ENCODE measurements at regions not wholly inside any gene's neighbourhood (a gene's known extent, or its start where the extent isn't known, plus 50 kb on each side); places are given as distances from the start of the nearest gene placed in this dataset.

DNA sequence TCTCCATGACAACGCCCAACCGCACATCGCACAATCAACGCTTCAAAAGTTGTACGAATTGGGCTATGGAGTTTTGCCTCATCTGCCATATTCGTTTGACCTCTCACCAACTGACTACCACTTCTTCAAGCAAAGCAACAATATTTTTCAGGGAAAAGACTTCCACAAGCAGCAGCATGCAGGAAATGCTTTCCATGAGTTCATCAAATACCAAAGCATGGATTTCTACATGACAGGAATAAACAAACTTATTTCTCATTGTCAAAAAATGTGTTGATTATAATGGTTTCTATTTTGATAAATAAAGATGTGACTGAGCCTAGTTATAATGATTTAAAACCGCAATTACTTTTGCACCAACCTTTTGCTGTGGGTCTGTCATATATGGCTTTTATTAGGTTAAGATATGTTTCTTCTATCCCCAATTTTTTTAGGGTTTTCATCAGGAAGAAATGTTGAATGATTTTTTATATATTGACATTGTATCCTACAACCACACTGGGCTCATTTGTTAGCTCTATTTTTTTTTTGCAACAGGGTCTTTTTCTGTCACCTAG, 138.4 kb downstream of the PWWP3B start:
- no peaks in the 10 kb centered on the region for H3K27me3 ChIP-seq (replicated peaks; ENCODE audit: insufficient read depth, low read depth, low read length, poor library complexity)
- ChIA-PET CTCF (no interaction called here), POLR2A (ENCODE audit: low non-redundant PET) (no interaction called here)
- no TSS peak for BruUV-seq (replicated peaks)
- intact Hi-C loops (cut with micrococcal nuclease; ENCODE audit: unreplicated experiment): no loop called here
- no peaks in the 10 kb centered on the region for H3K9me3 ChIP-seq (ENCODE audit: low read depth, low read length, poor library complexity, severe bottlenecking)
- no peaks in the 10 kb centered on the region for H3K4me1 ChIP-seq (ENCODE audit: insufficient read depth, low read length, poor library complexity, severe bottlenecking)
- TF ChIP-seq, protein P1, sequence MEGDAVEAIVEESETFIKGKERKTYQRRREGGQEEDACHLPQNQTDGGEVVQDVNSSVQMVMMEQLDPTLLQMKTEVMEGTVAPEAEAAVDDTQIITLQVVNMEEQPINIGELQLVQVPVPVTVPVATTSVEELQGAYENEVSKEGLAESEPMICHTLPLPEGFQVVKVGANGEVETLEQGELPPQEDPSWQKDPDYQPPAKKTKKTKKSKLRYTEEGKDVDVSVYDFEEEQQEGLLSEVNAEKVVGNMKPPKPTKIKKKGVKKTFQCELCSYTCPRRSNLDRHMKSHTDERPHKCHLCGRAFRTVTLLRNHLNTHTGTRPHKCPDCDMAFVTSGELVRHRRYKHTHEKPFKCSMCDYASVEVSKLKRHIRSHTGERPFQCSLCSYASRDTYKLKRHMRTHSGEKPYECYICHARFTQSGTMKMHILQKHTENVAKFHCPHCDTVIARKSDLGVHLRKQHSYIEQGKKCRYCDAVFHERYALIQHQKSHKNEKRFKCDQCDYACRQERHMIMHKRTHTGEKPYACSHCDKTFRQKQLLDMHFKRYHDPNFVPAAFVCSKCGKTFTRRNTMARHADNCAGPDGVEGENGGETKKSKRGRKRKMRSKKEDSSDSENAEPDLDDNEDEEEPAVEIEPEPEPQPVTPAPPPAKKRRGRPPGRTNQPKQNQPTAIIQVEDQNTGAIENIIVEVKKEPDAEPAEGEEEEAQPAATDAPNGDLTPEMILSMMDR (conservative IDR thresholded peaks at IDR 0.05; ENCODE audit: low read depth, low read length): no peak
- no peak for TF ChIP-seq EZH2 (IDR thresholded peaks at IDR 0.05; ENCODE audit: borderline replicate concordance, low read depth, low read length, poor library complexity, severe bottlenecking)
- no peak for DNase-seq (ENCODE audit: low spot score)
- no peak overlapping the region for H3K4me3 ChIP-seq (ENCODE audit: low read depth, low read length, poor library complexity, severe bottlenecking)
- no peaks in the 10 kb centered on the region for H3K36me3 ChIP-seq (ENCODE audit: insufficient read depth, low read length, poor library complexity, severe bottlenecking)
- no peak overlapping the region for H3K27ac ChIP-seq (ENCODE audit: low read depth, low read length, poor library complexity, severe bottlenecking)

DNA sequence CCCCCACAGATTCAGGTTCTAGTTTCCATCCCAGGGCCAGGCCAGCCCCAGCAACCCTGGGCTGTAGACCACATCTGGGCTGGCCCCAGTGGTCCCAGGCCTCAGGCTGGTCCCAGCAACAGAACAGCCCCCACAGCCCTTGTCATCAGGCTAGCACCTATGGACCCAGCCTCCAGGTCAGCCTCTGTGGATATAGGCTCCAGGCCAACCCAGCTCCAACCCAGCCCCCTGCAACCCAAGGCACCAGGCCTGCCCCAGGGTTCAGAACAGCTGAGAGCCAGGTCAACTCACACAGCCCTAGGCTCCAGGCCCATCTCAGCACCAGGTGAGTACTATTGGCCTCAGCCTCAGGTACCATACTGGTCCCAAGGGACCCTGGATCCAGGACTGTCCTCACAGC, 155.3 kb downstream of the PWWP3B start:
- TF ChIP-seq, protein P1 (conservative IDR thresholded peaks at IDR 0.05; ENCODE audit: low read depth, low read length): no peak
- no peak for TF ChIP-seq EZH2 (IDR thresholded peaks at IDR 0.05; ENCODE audit: borderline replicate concordance, low read depth, low read length, poor library complexity, severe bottlenecking)
- H3K9me3 ChIP-seq (ENCODE audit: low read depth, low read length, poor library complexity, severe bottlenecking): no peaks in the 10 kb centered on the region
- H3K4me3 ChIP-seq (ENCODE audit: low read depth, low read length, poor library complexity, severe bottlenecking): no peak overlapping the region
- no peak for DNase-seq (ENCODE audit: low spot score)
- H3K36me3 ChIP-seq (ENCODE audit: insufficient read depth, low read length, poor library complexity, severe bottlenecking): no peaks in the 10 kb centered on the region
- ChIA-PET CTCF (no interaction called here), POLR2A (ENCODE audit: low non-redundant PET) (no interaction called here)
- H3K27me3 ChIP-seq (replicated peaks; ENCODE audit: insufficient read depth, low read depth, low read length, poor library complexity): no peaks in the 10 kb centered on the region
- no peak overlapping the region for H3K27ac ChIP-seq (ENCODE audit: low read depth, low read length, poor library complexity, severe bottlenecking)
- BruUV-seq (replicated peaks): no TSS peak
- intact Hi-C loops (cut with micrococcal nuclease; ENCODE audit: unreplicated experiment): no loop called here
- H3K4me1 ChIP-seq (ENCODE audit: insufficient read depth, low read length, poor library complexity, severe bottlenecking): no peaks in the 10 kb centered on the region

DNA sequence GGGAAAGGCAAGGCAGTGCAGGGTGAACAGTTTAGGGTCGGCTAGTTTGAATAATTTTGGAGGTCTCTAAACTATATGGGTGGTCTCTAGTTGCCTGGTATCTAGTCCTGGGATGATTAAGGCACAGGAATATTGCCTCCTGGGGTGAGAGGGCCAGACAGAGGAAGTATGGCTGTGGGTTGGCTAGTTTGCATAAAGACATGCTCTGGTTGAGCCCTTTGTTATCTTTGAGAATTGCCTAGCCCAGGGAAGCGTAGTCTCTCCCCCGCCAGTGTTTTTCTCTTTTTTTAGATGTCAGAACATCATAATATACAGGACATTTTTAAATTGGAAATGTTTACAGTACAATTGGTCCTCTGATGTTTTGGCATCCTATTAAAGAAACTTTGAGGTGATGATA, 163.5 kb downstream of the PWWP3B start:
- Histone ChIP-seq H3K4me3 (ENCODE audit: low read depth, low read length, poor library complexity, severe bottlenecking) (no peak overlapping the region), H3K27ac (ENCODE audit: low read depth, low read length, poor library complexity, severe bottlenecking) (no peak overlapping the region), H3K27me3 (replicated peaks; ENCODE audit: insufficient read depth, low read depth, low read length, poor library complexity) (no peaks in the 10 kb centered on the region), H3K9me3 (ENCODE audit: low read depth, low read length, poor library complexity, severe bottlenecking) (no peaks in the 10 kb centered on the region), H3K36me3 (ENCODE audit: insufficient read depth, low read length, poor library complexity, severe bottlenecking) (no peaks in the 10 kb centered on the region), H3K4me1 (ENCODE audit: insufficient read depth, low read length, poor library complexity, severe bottlenecking) (no peaks in the 10 kb centered on the region)
- intact Hi-C loops (cut with micrococcal nuclease; ENCODE audit: unreplicated experiment): no loop called here
- CTCF ChIA-PET: no interaction called here
- no peak for TF ChIP-seq EZH2 (IDR thresholded peaks at IDR 0.05; ENCODE audit: borderline replicate concordance, low read depth, low read length, poor library complexity, severe bottlenecking)
- no peak for DNase-seq (ENCODE audit: low spot score)
- POLR2A ChIA-PET (ENCODE audit: low non-redundant PET): no interaction called here
- no TSS peak for BruUV-seq (replicated peaks)

DNA sequence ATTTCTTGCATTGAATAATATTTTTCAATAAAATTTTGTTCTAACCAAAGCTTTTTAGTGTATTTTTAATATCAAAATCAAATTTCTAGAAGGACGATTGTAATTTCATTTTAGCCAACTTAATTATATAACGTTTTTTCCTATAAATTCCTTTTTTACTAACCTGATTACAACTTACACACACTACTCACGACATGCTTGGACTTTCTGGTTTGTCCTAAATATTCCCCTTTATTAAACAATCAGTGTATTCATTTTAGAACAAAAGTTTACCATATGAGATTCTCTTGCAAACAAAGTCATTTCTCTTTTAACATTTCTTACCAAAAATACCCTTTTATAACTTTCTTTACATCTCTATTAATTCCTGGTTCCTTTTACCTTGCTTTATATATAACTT, 173.7 kb downstream of the PWWP3B start:
- DNase-seq (ENCODE audit: low spot score): no peak
- intact Hi-C loops (cut with micrococcal nuclease; ENCODE audit: unreplicated experiment): no loop called here
- no peaks in the 10 kb centered on the region for H3K4me1 ChIP-seq (ENCODE audit: insufficient read depth, low read length, poor library complexity, severe bottlenecking)
- H3K36me3 ChIP-seq (ENCODE audit: insufficient read depth, low read length, poor library complexity, severe bottlenecking): no peaks in the 10 kb centered on the region
- BruUV-seq (replicated peaks): no TSS peak
- no peaks in the 10 kb centered on the region for H3K27me3 ChIP-seq (replicated peaks; ENCODE audit: insufficient read depth, low read depth, low read length, poor library complexity)
- ChIA-PET POLR2A (ENCODE audit: low non-redundant PET) (no interaction called here), CTCF (no interaction called here)
- no peak overlapping the region for H3K4me3 ChIP-seq (ENCODE audit: low read depth, low read length, poor library complexity, severe bottlenecking)
- H3K27ac ChIP-seq (ENCODE audit: low read depth, low read length, poor library complexity, severe bottlenecking): no peak overlapping the region
- TF ChIP-seq, protein P1 (conservative IDR thresholded peaks at IDR 0.05; ENCODE audit: low read depth, low read length): no peak
- no peak for TF ChIP-seq EZH2 (IDR thresholded peaks at IDR 0.05; ENCODE audit: borderline replicate concordance, low read depth, low read length, poor library complexity, severe bottlenecking)
- H3K9me3 ChIP-seq (ENCODE audit: low read depth, low read length, poor library complexity, severe bottlenecking): peaks cover 8% of the 10 kb centered on the region

All from A673 (cell line).